CD4-positive, CD25-positive, alpha-beta regulatory T cell (primary cell): ENCODE measurements at regions not wholly inside any gene's neighbourhood (a gene's known extent, or its start where the extent isn't known, plus 50 kb on each side); places are given as distances from the start of the nearest gene placed in this dataset.
"Not testable (repeated sequence)": the region's sequence is repeated elsewhere in the genome, so short reads cannot be mapped to it uniquely, and the experiment has no call there.

Experiments
- ATAC-seq, 2 donors: fragments of 150-1000 bp; cut with Tn5 transposase; one replicate each; pipeline ENCODE4 v1.10.0; 2021; ENCODE audit warnings: low read depth in 2 of 2, moderate number of reproducible peaks in 2 of 2, moderate library complexity in 1 of 2
- DNase-seq, 3 donors: peaks; one replicate each; pipeline versions ENCODE4 v3.0.0 to v3.0.0-alpha.2; 2012 to 2022; ENCODE audit warnings: mixed read lengths in 1 of 3
- H3K27ac ChIP-seq: one replicate; pipeline ENCODE4 v1.7.0; 2013; ENCODE audit warnings: mild to moderate bottlenecking, low read length; ENCODE audit not compliant: insufficient read depth, poor library complexity, severe bottlenecking
- H3K27me3 ChIP-seq: one replicate; pipeline ENCODE4 v1.7.0; 2013; ENCODE audit warnings: low read length; ENCODE audit not compliant: control insufficient read depth, insufficient read depth
- H3K36me3 ChIP-seq: one replicate; pipeline ENCODE4 v1.7.0; 2013; ENCODE audit warnings: mild to moderate bottlenecking, low read length, moderate library complexity; ENCODE audit not compliant: control insufficient read depth, insufficient read depth
- H3K4me1 ChIP-seq: 2 replicates; pipeline ENCODE4 v1.7.0; 2013; ENCODE audit warnings: mild to moderate bottlenecking, low read length; ENCODE audit not compliant: insufficient read depth, control insufficient read depth, poor library complexity, severe bottlenecking
- H3K4me3 ChIP-seq: one replicate; pipeline ENCODE4 v1.7.0; 2013; ENCODE audit warnings: low read depth, mild to moderate bottlenecking, low read length, moderate library complexity
- H3K9me3 ChIP-seq, 2 experiments: 1 replicate in 1 of 2; 2 replicates in 1 of 2; pipeline ENCODE4 v1.7.0; 2013; ENCODE audit warnings: low read length in 2 of 2, mild to moderate bottlenecking in 1 of 2, moderate library complexity in 1 of 2; ENCODE audit not compliant: control insufficient read depth in 2 of 2
- H3K27ac Mint-ChIP-seq, 3 donors: one replicate each; pipeline ENCODE4 v1.8.0; 2020 to 2022; ENCODE audit warnings: mild to moderate bottlenecking in 3 of 3, mixed read lengths in 3 of 3, moderate library complexity in 2 of 3
- H3K27me3 Mint-ChIP-seq: one replicate; pipeline ENCODE4 v1.8.0; 2022; ENCODE audit warnings: mild to moderate bottlenecking, mixed read lengths
- H3K36me3 Mint-ChIP-seq: one replicate; pipeline ENCODE4 v1.8.0; 2020; ENCODE audit warnings: mixed read lengths
- H3K4me1 Mint-ChIP-seq, 4 donors: one replicate each; pipeline ENCODE4 v1.8.0; 2020 to 2022; ENCODE audit warnings: mixed read lengths in 4 of 4, mild to moderate bottlenecking in 1 of 4
- H3K4me3 Mint-ChIP-seq, 4 donors: one replicate each; pipeline ENCODE4 v1.8.0; 2020 to 2022; ENCODE audit warnings: mild to moderate bottlenecking in 4 of 4, mixed read lengths in 4 of 4, moderate library complexity in 3 of 4
- H3K9me3 Mint-ChIP-seq, 7 donors: one replicate each; pipeline ENCODE4 v1.8.0; 2020 to 2022; ENCODE audit warnings: mixed read lengths in 7 of 7, mild to moderate bottlenecking in 3 of 7, moderate library complexity in 2 of 7

- not testable (repeated sequence) for H3K27ac ChIP-seq, H3K27me3 ChIP-seq, H3K36me3 Mint-ChIP-seq, DNase-seq, H3K4me1 ChIP-seq, H3K27ac Mint-ChIP-seq, H3K4me3 ChIP-seq, H3K9me3 ChIP-seq, H3K27me3 Mint-ChIP-seq, H3K36me3 ChIP-seq, ATAC-seq, H3K4me1 Mint-ChIP-seq, H3K4me3 Mint-ChIP-seq
- H3K9me3 Mint-ChIP-seq = peaks cover 0 to 14% (median 3%) of the 10 kb centered on the region in 7 donors
Measured at GRCh38 chr16:88134172-88134898, 183.1 kb downstream of the BANP start.

GRCh38 chr16:88134899-88135682 is 183.9 kb downstream of the BANP start:
- H3K9me3 ChIP-seq, H3K4me1 ChIP-seq, H3K4me3 Mint-ChIP-seq, H3K27ac ChIP-seq, H3K27ac Mint-ChIP-seq, H3K4me3 ChIP-seq, DNase-seq, ATAC-seq, H3K36me3 ChIP-seq, H3K27me3 Mint-ChIP-seq, H3K36me3 Mint-ChIP-seq, H3K27me3 ChIP-seq, H3K4me1 Mint-ChIP-seq: not testable (repeated sequence)
- peaks cover 0 to 17% (median 3%) of the 10 kb centered on the region in 7 donors for H3K9me3 Mint-ChIP-seq

GRCh38 chr16:88136211-88136713 is 185.0 kb downstream of the BANP start:
- peaks cover 0 to 19% (median 2%) of the 10 kb centered on the region in 7 donors for H3K9me3 Mint-ChIP-seq
- H3K9me3 ChIP-seq, H3K4me3 ChIP-seq, ATAC-seq, DNase-seq, H3K27me3 Mint-ChIP-seq, H3K27ac ChIP-seq, H3K27me3 ChIP-seq, H3K36me3 ChIP-seq, H3K36me3 Mint-ChIP-seq, H3K27ac Mint-ChIP-seq, H3K4me1 ChIP-seq, H3K4me1 Mint-ChIP-seq, H3K4me3 Mint-ChIP-seq: not testable (repeated sequence)

- H3K27me3 ChIP-seq, H3K9me3 ChIP-seq, H3K27ac ChIP-seq, H3K27me3 Mint-ChIP-seq, H3K4me3 ChIP-seq, H3K36me3 ChIP-seq, H3K4me1 ChIP-seq, DNase-seq, ATAC-seq, H3K27ac Mint-ChIP-seq, H3K4me3 Mint-ChIP-seq, H3K4me1 Mint-ChIP-seq, H3K36me3 Mint-ChIP-seq: not testable (repeated sequence)
- H3K9me3 Mint-ChIP-seq = peaks cover 0 to 19% (median 2%) of the 10 kb centered on the region in 7 donors
Measured at GRCh38 chr16:88136939-88137338, 185.7 kb downstream of the BANP start.

GRCh38 chr16:88139141-88139540 is 187.9 kb downstream of the BANP start:
- not testable (repeated sequence) for H3K4me1 ChIP-seq, H3K27ac ChIP-seq, H3K9me3 ChIP-seq, H3K4me3 ChIP-seq, H3K27ac Mint-ChIP-seq, ATAC-seq, H3K4me1 Mint-ChIP-seq, H3K36me3 ChIP-seq, H3K4me3 Mint-ChIP-seq, H3K27me3 Mint-ChIP-seq, DNase-seq, H3K27me3 ChIP-seq, H3K36me3 Mint-ChIP-seq
- H3K9me3 Mint-ChIP-seq = peaks cover 0 to 19% (median 2%) of the 10 kb centered on the region in 7 donors

GRCh38 chr16:88140195-88140594 is 189.0 kb downstream of the BANP start:
- H3K36me3 ChIP-seq, ATAC-seq, H3K4me1 Mint-ChIP-seq, DNase-seq, H3K27ac Mint-ChIP-seq, H3K4me3 ChIP-seq, H3K27me3 ChIP-seq, H3K27ac ChIP-seq, H3K4me3 Mint-ChIP-seq, H3K4me1 ChIP-seq, H3K27me3 Mint-ChIP-seq, H3K36me3 Mint-ChIP-seq, H3K9me3 ChIP-seq: not testable (repeated sequence)
- H3K9me3 Mint-ChIP-seq = peaks cover 0 to 19% (median 2%) of the 10 kb centered on the region in 7 donors

GRCh38 chr16:88141580-88141979 is 190.3 kb downstream of the BANP start:
- Histone ChIP-seq H3K27me3 (no peaks in the 10 kb centered on the region), H3K36me3 (no peaks in the 10 kb centered on the region), H3K9me3 (peaks cover 0 to 4% of the 10 kb centered on the region in 2 experiments), H3K27ac (no peak overlapping the region), H3K4me3 (no peak overlapping the region), H3K4me1 (no peaks in the 10 kb centered on the region)
- ATAC-seq = no peak
- no peak for DNase-seq
- Mint-ChIP-seq H3K4me3 (no peak overlapping the region), H3K27me3 (peaks cover 4% of the 10 kb centered on the region), H3K4me1 (no peaks in the 10 kb centered on the region), H3K36me3 (no peaks in the 10 kb centered on the region), H3K27ac (no peak overlapping the region), H3K9me3 (peaks cover 0 to 19% (median 3%) of the 10 kb centered on the region in 7 donors)
